ENCODE measurements at regions not wholly inside any gene's neighbourhood (a gene's known extent, or its start where the extent isn't known, plus 50 kb on each side); places are given as distances from the start of the nearest gene placed in this dataset.
"Not testable (repeated sequence)": the region's sequence is repeated elsewhere in the genome, so short reads cannot be mapped to it uniquely, and the experiment has no call there.

GRCh38 chr21:6043430-6044275, 4477.7 kb upstream of the TPTE start:
- H3K4me3 ChIP-seq; BruUV-seq (replicated peaks); H3K9me2 ChIP-seq (ENCODE audit: insufficient read depth); CTCF ChIA-PET; H3F3A ChIP-seq (ENCODE audit: insufficient read depth, low read depth); H3K27ac ChIP-seq; H3K79me2 ChIP-seq (ENCODE audit: low read depth); POLR2A ChIA-PET (ENCODE audit: unreplicated experiment); H4K20me1 ChIP-seq (ENCODE audit: insufficient read depth); H2AFZ ChIP-seq; H3K4me2 ChIP-seq; DNase-seq; H3K36me3 ChIP-seq (ENCODE audit: low read depth); H3K4me1 ChIP-seq (replicated peaks; ENCODE audit: insufficient read depth); H3K9me3 ChIP-seq (ENCODE audit: insufficient read depth, low read depth); H3K27me3 ChIP-seq (ENCODE audit: insufficient read depth, low read depth); intact Hi-C loops (cut with micrococcal nuclease; ENCODE audit: unreplicated experiment): not testable (repeated sequence)

GRCh38 chr21:6044695-6045094, 4476.7 kb upstream of the TPTE start:
- H4K20me1 ChIP-seq (ENCODE audit: insufficient read depth); H3K4me2 ChIP-seq; BruUV-seq (replicated peaks); POLR2A ChIA-PET (ENCODE audit: unreplicated experiment); H3K9me3 ChIP-seq (ENCODE audit: insufficient read depth, low read depth); H3K79me2 ChIP-seq (ENCODE audit: low read depth); CTCF ChIA-PET; H3K4me3 ChIP-seq; H3K9me2 ChIP-seq (ENCODE audit: insufficient read depth); H3K36me3 ChIP-seq (ENCODE audit: low read depth); H3K27me3 ChIP-seq (ENCODE audit: insufficient read depth, low read depth); H2AFZ ChIP-seq; DNase-seq; intact Hi-C loops (cut with micrococcal nuclease; ENCODE audit: unreplicated experiment); H3K27ac ChIP-seq; H3K4me1 ChIP-seq (replicated peaks; ENCODE audit: insufficient read depth); H3F3A ChIP-seq (ENCODE audit: insufficient read depth, low read depth): not testable (repeated sequence)

DNA sequence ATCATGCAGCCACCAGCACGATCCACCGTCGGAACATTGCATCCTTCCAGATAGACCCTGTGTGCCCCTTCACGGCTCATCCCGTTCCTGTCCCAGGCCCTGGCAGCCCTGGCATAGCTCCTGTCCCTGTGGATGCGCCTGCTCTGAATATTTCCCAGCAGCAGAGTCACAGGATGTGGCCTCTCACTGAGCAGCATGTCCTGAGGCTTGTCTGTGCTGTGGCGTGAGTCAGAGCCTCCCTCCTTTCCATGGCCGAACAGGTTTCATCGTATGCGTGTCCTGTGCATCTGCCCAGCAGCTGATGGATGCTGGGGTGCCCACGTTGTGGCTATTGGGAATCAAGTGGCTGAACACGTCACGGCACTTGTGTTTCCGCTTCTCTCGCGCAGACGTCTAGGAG, 4471.5 kb upstream of the TPTE start:
- DNase-seq; H3K79me2 ChIP-seq (ENCODE audit: low read depth); H3K9me2 ChIP-seq (ENCODE audit: insufficient read depth); H3K4me3 ChIP-seq; H2AFZ ChIP-seq; H3K36me3 ChIP-seq (ENCODE audit: low read depth); H3K27me3 ChIP-seq (ENCODE audit: insufficient read depth, low read depth); H3K9me3 ChIP-seq (ENCODE audit: insufficient read depth, low read depth); H4K20me1 ChIP-seq (ENCODE audit: insufficient read depth); POLR2A ChIA-PET (ENCODE audit: unreplicated experiment); CTCF ChIA-PET; intact Hi-C loops (cut with micrococcal nuclease; ENCODE audit: unreplicated experiment); H3K27ac ChIP-seq; H3K4me1 ChIP-seq (replicated peaks; ENCODE audit: insufficient read depth); H3F3A ChIP-seq (ENCODE audit: insufficient read depth, low read depth); BruUV-seq (replicated peaks); H3K4me2 ChIP-seq: not testable (repeated sequence)

DNA sequence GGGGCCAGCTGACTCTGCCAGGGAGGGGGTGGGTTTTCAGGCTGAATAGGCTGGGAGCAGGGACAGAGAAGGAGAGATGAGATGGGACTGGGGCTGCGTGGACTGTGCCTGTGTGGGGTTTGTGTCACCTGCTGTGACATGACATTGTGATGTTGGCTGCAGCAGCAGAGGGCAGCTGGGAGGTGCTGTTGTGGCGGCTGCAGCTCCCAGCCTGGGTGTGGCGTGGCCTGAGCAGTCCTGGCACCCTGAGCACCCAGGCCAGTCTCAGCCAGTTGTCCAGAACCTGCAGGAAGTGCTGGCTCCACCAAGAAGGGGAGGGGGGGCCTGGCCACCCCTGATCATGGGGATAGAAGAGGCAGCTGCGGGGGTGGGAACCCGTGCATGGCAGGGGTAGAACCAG, 4469.3 kb upstream of the TPTE start:
- H3K79me2 ChIP-seq (ENCODE audit: low read depth); H2AFZ ChIP-seq; H3K27ac ChIP-seq; H3K36me3 ChIP-seq (ENCODE audit: low read depth); H3K9me2 ChIP-seq (ENCODE audit: insufficient read depth); H3K4me1 ChIP-seq (replicated peaks; ENCODE audit: insufficient read depth); BruUV-seq (replicated peaks); H3K4me3 ChIP-seq; H4K20me1 ChIP-seq (ENCODE audit: insufficient read depth); H3K4me2 ChIP-seq; H3F3A ChIP-seq (ENCODE audit: insufficient read depth, low read depth); H3K9me3 ChIP-seq (ENCODE audit: insufficient read depth, low read depth); POLR2A ChIA-PET (ENCODE audit: unreplicated experiment); CTCF ChIA-PET; DNase-seq; intact Hi-C loops (cut with micrococcal nuclease; ENCODE audit: unreplicated experiment); H3K27me3 ChIP-seq (ENCODE audit: insufficient read depth, low read depth): not testable (repeated sequence)

DNA sequence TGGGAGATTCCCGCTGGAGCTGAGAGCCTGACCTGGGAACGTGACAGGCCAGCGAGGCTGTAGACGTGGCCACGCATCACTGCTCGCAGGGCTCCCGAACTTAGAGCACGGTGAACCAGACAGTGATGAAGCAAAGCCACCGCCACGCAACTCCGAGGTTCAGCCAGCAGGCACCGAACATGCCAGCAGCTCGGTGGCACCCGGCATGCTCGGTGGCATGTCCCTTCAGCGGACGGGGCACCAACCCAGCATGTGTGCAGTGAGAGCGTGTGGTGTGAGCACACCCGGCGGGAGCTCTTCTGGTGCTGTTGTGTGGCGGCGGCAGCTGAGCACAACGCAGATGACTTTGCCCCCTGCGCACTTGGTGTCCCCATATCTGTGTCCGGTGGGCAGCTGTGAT, 4468.2 kb upstream of the TPTE start:
- POLR2A ChIA-PET (ENCODE audit: unreplicated experiment); H3K9me2 ChIP-seq (ENCODE audit: insufficient read depth); H3K4me2 ChIP-seq; H3K36me3 ChIP-seq (ENCODE audit: low read depth); H4K20me1 ChIP-seq (ENCODE audit: insufficient read depth); intact Hi-C loops (cut with micrococcal nuclease; ENCODE audit: unreplicated experiment); H3K79me2 ChIP-seq (ENCODE audit: low read depth); H3F3A ChIP-seq (ENCODE audit: insufficient read depth, low read depth); BruUV-seq (replicated peaks); H3K27ac ChIP-seq; H2AFZ ChIP-seq; H3K9me3 ChIP-seq (ENCODE audit: insufficient read depth, low read depth); DNase-seq; H3K4me1 ChIP-seq (replicated peaks; ENCODE audit: insufficient read depth); CTCF ChIA-PET; H3K27me3 ChIP-seq (ENCODE audit: insufficient read depth, low read depth); H3K4me3 ChIP-seq: not testable (repeated sequence)

DNA sequence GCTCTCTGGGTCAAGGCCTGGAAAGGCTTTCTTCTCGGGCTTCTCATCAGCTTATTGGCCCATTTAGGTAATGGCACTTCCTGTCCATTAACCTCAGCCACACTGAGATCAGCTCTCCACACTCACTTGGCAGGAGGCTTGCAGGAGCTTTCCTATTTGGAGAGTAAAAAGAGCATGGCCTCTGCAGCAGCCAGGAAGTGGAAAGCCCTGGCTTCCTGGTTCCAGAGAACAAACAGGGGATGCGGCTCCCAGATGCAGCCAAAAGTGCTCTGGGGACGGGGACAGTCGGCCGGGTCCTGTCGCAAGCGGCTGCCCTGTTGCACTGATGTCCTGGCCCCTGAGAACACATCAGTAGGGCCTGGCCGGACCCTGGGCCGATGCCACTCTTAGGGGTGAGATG, 4462.4 kb upstream of the TPTE start:
- H3K27ac ChIP-seq; CTCF ChIA-PET; H3K79me2 ChIP-seq (ENCODE audit: low read depth); DNase-seq; H3K4me3 ChIP-seq; H3F3A ChIP-seq (ENCODE audit: insufficient read depth, low read depth); H3K9me2 ChIP-seq (ENCODE audit: insufficient read depth); H4K20me1 ChIP-seq (ENCODE audit: insufficient read depth); POLR2A ChIA-PET (ENCODE audit: unreplicated experiment); intact Hi-C loops (cut with micrococcal nuclease; ENCODE audit: unreplicated experiment); H3K4me1 ChIP-seq (replicated peaks; ENCODE audit: insufficient read depth); H3K9me3 ChIP-seq (ENCODE audit: insufficient read depth, low read depth); H3K4me2 ChIP-seq; BruUV-seq (replicated peaks); H2AFZ ChIP-seq; H3K36me3 ChIP-seq (ENCODE audit: low read depth); H3K27me3 ChIP-seq (ENCODE audit: insufficient read depth, low read depth): not testable (repeated sequence)

- H3K4me2 ChIP-seq; H3K9me3 ChIP-seq (ENCODE audit: insufficient read depth, low read depth); CTCF ChIA-PET; H3K27ac ChIP-seq; H3K4me3 ChIP-seq; POLR2A ChIA-PET (ENCODE audit: unreplicated experiment); H3K9me2 ChIP-seq (ENCODE audit: insufficient read depth); intact Hi-C loops (cut with micrococcal nuclease; ENCODE audit: unreplicated experiment); BruUV-seq (replicated peaks); H3K27me3 ChIP-seq (ENCODE audit: insufficient read depth, low read depth); H3K79me2 ChIP-seq (ENCODE audit: low read depth); H2AFZ ChIP-seq; H3K36me3 ChIP-seq (ENCODE audit: low read depth); H3F3A ChIP-seq (ENCODE audit: insufficient read depth, low read depth); H3K4me1 ChIP-seq (replicated peaks; ENCODE audit: insufficient read depth); H4K20me1 ChIP-seq (ENCODE audit: insufficient read depth); DNase-seq: not testable (repeated sequence)
Measured at GRCh38 chr21:6060054-6060681, 4461.2 kb upstream of the TPTE start.

Data from PC-9 (cell line).